ENCODE measurements at regions not wholly inside any gene's neighbourhood (a gene's known extent, or its start where the extent isn't known, plus 50 kb on each side); places are given as distances from the start of the nearest gene placed in this dataset.

DNA sequence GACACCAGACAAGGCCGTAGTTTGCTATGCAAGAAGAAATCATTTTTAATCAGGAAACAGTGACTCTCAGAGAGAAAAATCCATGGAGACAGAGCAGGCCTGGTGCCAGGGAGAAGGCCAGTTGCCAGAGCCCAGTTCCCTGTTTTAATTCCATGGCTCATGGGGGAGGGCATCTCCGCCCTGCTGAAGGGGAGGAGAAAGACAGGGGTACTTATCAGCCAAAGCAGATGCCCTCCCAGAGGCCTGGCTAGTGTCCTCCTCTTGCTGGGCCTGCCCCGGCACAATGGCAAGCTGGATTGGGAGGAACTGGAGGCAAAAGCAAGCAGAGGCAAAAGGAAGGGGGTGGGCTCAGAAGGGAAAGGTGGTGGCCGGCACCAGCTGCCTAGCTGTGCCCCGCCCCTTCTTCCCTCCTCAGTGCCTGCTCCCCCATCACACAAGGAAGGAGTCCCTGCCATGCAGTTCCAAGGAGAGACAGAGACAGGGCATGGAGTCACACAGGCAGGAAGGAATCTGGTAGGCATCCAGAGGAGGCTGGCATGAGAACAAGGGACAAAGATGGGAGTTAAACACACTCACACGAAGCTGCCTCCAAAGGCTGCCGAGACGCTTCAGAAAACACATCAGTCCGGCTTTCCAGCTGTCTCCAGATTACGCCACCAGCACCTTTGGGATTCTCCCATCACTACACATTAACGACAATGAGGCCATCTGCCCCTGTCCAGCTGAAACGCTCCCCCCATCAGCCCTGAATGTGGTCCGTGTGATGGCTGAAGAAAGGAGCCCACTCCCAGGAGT, 591.8 kb downstream of the BUD13 start:
- no peak for DNase-seq (ENCODE audit: low spot score)

DNA sequence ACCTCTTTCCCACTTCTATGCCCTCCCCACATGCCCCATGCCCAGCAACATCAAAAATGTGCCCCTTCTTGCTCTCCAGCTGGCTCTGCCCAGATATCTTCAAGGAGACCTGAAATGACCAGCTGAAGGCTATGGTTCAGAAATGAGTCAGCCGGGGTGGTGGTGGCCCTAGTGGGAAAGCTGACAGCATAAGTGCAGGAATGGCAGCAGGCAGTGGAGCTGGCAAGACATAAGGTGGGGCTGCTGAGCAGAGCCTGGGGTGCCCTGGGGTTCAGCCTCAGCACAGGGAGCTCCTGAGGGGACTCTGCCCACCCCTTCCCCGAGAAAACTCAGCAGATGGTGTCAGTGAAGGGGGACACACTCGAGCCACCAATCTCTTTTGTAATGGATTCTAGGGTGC, 593.4 kb downstream of the BUD13 start:
- no peak for DNase-seq (ENCODE audit: low spot score)

DNA sequence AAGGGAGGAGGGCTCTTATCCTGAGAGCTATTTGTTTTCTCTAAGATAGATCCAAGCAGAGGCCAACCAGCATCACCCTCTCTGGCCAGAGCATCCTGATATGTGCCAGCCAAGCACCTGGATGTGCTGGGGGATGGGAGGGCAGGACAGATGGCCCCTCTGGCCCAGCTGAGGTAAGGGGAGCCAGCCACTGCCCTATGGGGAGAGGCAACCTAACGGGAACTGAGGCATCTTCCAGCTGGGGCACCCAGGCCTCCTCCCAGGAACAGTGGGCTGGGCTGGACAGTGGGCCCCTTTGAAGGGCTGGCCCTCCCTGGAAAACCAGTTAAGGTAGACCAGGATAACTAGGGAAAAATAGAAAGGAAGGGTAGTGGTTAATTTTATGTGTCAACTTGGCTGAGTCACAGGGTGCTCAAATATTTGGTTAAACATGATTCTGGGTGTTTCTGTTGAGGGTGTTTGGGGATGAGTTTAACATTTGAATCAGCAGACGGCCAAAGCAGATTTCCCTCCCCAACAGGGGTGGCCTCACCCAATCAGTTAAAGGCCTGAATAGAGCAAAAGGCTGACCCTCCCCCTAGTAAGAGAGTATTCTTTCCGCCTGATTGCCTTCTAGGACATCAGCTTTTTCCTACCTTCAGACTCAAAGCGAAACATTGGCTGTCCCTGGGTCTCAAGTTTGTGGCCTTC, 595.1 kb downstream of the BUD13 start:
- no peak for DNase-seq (ENCODE audit: low spot score)

DNA sequence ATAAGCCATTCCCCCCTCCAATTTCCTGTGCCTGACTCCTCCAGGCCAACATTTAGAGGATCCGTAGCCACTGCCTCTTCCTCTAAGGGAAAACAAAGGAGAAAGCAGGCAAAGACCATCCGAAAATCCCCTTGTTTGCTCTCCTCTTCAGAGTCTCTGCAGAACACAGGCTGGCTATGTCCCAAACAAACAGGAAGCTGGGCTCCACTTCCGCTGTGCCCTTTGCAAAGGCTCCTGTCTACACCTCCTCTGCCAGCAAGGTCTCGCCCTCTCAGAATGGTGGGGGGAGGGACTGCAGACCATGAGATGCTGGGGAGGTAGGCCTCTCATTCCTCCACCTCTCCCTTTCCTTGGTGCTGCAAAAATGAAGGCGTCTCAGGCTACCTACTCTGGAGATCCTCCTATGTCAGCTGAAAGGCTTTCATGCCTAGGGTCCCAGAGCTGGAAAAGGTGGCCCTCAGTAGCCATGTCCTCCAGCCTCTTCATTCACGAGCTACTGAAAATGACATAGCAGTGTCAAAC, 596.2 kb downstream of the BUD13 start:
- DNase-seq (ENCODE audit: low spot score), result no peak

DNA sequence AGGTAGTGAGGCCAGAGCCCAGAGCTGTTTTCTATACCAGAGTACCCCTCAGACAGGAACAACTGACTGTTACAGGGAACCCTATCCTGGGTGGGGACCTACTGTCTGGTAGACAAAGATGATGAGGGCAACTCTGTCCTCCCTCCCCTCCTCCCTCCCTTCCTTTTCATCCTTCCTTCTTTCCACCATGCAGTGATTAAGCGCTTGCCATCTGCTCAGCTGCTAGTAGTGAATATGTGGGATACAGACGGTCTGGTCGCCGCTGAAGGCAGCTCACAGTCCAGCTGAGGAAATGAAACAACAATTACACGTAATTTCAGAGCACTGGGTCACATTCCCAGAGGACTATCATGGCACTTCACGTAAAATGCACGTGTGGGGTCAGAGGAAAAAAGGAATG, 597.1 kb downstream of the BUD13 start:
- DNase-seq (ENCODE audit: low spot score), result no peak

DNA sequence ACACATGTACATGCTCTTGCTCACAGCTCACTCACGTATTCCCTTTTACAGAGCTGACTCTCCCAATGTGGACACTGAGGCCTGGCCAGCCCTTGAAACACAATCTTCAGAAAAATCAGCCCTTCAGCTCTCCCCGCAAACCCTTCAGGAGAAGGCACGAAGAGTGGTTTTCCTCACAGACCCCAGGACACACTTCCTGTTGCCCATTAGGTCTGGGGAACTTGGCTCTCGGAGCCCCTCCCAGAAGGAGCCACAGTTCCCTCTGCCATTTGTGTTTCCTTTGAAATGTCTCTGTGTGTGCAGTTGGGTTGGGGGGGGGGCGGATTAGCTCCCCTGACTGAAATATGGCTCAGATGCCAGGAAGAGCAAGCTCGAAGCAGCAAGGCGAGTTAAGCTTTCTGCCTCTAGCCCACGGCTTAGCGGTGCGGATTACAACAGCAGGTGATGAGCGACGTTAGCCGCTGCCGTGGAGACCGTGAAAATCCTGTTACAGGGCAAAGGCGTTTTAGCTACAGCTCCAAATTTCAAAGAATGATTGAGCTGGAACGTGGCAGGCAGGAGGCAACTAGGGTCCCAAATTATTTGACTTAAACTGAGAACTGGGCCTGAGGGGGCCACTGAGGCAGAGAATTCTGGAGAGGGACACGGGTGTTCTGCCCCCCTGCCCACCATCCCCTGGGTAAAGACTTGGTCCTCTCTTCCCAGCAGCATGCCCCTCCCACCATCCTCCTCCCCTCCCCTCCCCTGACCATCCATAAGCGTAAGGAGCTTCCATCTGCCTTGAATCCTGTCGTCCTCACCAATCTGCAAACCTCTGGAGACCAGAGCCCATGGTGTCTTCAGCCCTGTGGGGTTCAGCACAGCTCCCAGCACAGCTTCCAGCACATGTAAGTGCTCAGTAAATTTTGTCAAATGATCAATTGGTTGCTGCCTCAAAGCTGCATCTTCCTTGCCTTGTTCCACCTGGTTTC, 598.6 kb downstream of the BUD13 start:
- no peak for DNase-seq (ENCODE audit: low spot score)

DNA sequence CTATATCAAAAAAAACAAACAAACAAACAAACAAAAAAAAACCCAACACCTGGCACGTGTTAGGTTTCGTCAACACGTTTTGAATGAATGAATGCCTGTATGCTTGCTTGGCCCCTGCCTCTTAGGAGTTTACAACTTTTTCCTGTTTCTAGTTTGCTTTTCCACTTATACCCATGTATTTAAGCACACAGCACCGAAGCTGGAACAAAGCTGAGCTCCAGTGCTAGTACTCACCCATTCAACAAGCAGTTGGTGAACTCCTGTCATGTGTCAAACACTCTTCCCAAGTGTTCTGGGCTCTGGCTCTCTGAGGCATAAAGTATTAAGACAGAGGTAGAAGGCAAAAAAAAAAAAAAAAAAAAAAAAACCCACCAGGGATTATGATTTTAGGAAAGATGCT, 599.3 kb downstream of the BUD13 start:
- DNase-seq (ENCODE audit: low spot score), result no peak

DNA sequence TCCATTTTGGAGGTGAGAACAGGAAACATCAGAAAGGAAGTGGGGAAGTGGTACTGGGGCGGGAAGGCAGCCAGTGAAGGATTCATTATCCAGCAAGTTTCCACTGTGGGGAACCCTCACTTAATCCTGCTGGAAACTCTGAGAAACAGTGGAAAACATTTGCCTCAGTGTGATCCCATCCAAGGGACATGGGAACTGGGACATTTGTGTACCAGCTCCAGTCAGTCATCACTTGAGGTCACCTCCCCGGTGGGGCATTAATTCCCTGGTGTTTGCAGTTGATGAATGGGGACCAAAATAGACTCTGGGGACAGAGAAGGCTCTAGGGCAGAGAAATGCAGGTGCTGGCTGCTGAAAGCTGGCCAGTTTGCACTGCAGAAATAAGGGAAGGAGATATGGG, 599.9 kb downstream of the BUD13 start:
- no peak for DNase-seq (ENCODE audit: low spot score)

DNA sequence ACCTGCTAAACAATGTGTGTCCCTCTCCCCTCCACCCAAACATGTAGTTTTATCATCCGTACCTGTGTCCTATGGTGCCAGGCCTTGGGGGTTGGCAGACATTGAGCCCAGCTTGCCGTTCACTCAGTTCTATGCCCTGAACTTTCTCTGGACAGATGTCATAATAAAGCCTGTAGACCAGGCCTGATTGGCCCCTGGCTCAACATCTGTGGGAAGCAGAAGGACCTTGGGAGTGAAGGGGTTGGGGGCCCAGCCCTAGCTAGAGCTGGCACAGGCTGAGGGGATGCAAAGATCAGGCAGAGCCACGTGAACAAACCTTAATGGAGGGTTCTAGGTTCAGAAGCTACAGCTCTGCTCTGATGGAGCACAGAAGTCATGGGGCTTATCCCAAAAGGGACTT, 600.6 kb downstream of the BUD13 start:
- DNase-seq (ENCODE audit: low spot score), result no peak

DNA sequence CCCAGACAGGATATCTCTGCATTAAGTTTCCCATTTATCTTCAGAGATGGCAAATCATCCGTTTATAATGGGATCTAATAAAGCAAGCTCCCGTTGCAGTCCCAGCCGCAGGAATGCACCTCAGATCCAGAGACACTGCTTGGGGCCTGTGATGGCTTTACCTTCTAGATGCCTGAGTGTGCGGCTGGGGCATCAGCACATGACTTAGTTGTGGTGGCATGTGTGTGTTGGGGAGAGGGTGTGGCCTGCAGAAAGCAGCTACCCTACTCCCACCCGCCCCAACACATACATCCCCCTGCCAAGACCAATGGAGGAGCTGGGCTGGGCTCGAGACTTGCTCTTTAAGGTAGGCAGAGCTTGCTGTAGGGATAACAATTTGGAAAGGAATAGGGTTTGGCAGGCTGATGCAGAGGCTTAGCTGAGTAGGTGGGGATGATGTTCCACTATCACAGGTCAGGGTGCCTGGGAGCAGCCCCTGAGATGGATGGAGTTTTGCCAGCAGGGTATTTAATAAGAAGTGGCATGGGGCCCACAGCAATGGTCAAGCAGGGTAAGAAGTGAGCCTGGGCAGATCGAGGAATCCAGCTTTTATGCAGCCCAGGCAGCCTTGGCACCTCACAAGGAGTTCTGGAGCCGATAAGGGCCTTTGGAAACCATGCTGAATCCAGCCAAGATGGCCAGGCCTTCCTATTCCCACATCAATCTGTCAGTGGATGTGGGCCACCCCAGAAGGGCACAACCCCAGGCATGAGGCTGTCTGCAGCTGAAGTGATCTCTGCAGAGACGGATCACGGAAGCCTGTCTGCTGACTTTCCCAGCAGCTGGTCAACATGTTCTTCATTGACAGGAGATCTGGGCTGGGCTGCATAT, 601.3 kb downstream of the BUD13 start:
- DNase-seq (ENCODE audit: low spot score), result no peak

DNA sequence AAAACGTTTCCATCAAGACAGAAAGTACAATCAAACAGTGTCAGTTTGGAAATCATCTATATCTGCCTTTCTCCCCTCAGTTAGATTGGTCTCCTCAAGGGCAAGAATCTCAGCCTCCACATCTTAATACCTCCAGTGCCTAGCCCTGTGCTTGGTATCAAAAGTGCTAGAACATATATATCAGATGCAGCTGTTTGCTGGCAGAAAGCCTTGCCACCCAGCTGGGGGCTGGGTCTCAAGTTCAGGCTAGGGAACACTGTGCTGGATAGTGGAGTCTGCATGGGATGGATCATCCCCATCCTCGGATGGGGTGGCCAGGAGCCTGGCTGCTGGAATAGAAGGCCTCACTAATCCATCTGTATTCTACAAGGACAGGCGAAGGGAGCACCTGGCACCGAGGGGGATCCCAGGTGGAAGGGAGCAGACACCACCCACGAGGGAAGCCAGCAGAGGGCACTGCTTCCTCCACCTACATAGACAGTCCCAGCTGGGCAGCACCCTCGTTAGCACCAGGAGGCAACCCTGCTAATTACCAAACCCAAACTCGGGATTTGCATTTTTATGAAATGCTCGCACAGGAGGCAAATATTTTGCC, 602.2 kb downstream of the BUD13 start:
- peak; percentile 23 for DNase-seq (ENCODE audit: low spot score)

DNA sequence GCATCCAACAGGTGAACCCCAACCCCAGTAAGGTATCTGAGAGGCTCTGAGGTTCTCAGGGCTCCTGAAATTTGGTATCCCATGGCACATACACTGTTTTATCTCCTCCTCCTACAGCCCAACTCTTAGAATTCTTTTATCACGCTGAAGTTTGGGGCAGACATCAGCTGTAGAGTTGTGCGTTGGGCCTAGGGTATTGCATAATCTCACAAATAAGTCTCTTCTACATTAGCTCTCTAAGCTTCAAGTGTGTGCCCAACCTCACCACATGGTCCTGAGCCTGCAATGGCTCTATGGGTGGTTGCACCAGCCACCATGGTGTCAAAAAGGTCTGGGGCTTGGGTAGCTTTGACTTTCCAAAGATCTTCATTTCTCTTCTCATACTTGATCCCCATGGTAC, 603.0 kb downstream of the BUD13 start:
- no peak for DNase-seq (ENCODE audit: low spot score)

DNA sequence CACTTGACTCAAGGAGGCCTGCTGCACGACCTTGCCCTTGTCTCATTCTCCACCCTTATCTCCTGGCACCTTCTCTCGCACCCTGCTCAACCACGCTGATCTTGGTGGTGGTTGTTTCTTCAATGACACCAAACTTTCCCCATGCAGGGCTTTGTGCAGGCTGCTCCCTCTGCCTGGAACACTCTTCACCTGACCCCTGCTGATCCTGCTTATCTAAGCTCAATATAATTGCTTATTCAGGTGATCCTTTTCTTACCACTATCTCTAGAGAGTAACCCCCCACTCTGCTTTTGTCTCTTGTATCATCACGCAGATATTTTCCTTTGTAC, 604.4 kb downstream of the BUD13 start:
- no peak for DNase-seq (ENCODE audit: low spot score)

DNA sequence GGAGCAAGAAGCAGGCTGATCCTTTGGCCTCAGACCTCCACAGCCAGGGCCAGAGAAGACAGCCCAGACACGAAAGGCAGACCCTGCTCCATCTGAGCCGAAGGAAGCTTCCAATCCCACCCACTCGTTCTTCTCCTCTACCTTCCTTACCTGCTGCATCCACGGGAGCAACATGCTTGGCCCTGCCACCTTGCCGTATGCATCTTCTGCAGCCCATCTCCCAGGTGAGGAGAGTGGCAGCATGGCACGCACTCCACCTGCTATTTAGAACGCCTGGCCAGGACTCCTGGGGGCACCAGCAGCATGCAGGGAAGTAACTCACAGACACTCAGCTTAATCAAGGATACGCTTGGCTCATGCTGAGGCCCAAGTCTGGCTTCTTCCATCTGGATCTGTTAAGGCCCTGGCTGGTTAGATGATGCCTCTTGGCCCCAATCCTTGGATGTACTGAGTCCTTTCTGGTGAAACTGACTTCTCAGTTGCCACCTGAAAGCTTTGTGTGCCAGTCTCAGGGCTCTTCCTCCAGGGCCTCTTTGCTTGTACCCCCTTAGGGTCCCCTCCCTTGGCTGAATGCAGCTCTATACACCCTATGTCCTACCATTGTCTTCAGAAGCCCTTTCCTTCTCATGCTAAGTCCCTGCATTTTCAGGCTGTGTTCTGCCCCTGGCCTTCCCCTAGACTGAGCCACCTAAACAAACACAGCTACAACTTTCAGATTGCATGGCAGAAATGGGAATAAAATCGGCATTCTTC, 604.9 kb downstream of the BUD13 start:
- no peak for DNase-seq (ENCODE audit: low spot score)

DNA sequence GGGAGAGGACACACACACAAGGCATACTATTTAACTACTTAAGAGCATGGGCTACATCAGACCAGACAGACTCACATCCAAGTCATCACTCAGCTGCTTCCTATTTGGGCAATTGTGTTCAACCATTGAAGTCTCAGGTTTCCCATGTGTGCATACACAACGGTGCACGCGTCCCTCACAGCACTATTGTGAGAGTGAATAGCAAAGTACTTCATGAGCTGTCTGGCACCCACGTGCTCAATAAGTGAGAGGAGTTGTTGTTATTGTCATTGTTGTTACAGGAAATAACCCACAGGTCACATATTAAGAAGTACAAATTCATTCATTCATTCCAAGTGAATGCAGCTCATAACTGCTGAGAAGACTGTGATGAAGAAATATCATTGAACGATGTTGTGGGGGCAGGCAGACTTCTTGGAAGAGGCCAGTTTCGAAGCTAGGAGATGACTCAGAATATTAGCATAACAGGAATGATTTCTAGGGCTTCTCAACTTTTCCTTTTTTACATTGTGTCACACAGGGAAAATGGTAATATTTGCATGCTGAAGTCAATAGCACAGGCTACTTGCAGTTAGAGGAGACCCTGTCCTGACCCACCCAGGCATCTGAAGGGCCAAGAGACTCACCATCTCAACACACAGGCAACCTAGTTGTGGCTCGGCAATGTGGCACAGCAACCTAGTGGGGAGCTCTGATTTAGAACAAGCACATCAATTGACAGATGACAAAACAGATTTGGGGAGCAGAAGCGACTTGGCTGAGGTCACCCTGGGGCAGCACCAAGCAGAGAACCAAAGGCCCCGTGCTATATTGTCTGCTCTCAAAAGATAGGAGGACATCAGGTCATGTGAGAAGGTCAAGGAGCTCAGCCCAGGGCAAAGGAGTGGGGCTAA, 606.0 kb downstream of the BUD13 start:
- DNase-seq (ENCODE audit: low spot score), result no peak

DNA sequence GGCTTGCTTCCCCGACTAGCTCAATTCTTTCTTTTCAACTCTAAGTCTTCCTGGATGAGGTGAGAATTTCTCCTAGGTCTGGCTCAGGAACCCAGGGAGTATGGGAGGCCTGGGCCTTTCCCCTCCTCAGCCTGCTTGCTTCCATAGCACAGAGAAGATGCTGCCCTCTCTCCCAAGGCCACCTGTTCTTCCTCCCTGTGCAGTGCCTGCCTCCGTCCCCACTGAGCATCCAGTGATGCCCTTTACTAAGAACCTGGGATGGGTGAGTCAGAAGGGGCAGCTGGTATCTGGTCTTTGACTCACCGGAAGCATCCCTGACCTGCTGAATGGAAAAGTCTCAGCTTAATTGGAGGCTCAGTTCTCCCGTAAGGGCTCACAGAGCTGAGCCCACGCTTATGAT, 607.9 kb downstream of the BUD13 start:
- DNase-seq (ENCODE audit: low spot score), result peak; percentile 5

DNA sequence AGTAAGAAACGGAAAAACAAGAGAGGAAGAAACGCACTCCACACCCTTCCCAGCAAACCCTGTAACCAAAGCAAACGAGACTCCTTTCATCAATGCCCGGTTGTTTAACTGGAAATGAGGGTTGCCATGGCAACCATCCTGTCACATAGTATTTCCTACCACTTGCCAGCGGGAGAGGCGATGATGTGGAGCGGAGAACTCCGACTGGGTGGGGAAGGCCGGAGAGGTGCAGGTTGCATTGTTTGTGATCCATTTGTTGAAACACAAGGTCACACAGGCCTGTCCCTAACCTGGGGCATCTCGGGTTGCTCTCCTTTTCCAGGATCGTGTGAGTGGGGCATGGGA, 609.9 kb downstream of the BUD13 start:
- no peak for DNase-seq (ENCODE audit: low spot score)

DNA sequence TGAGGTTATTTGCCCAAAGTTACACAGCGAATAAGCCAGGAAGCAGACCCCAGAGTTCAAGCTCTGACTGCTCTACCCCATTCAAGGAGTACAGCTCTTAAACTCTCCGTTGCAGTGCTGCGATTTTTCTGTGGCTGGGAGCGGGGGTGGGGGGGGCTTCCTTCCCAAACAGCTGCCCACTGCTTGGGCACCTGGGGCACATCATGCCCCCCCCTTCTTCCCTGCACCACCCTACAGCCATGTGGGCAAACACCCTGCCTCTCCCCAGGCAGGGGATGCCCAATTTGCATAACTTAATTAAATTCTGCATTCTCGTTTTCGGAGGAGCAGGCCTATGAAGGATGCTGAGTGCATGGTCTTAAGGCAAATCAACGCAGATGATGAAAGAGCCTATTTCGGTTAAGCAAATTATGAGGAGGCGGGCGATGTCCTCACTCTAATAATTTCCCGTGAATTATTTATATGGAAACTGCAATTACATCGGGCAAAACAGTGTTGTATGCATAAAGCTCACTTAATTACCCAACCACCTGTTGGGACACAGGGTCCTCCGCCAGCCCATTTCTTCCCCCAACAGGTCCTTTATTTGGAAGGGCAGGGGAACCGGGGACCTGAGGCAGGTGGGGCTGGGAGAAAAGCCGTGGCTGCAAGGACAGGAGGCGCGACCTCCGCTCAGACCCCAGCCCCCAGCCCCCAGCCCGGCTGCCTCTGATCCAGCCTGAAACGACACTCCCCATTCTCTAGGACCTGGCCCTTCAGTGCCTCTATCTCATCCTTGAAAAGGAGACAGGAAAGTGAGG, 610.5 kb downstream of the BUD13 start:
- no peak for DNase-seq (ENCODE audit: low spot score)

DNA sequence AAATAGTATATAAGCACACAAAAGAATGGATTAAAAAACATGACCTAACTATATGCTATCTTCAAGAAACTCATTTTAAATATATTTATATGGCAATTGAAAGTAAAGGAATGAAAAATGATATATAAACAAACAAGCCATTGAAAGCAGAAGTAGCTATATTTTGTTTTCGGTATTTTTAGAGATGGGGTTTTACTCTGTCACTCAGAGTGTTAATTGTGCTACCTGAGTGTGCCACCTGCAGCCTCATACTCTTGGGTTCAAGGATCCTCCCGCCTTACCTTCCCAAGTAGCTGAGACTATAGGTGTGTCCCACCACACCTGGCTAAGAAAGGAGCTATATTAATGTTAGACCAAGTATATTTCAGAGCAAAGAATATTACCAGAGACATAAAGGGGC, 624.1 kb downstream of the BUD13 start:
- DNase-seq (ENCODE audit: low spot score), result no peak
